GM23248 (cell line): ENCODE measurements at regions not wholly inside any gene's neighbourhood (a gene's known extent, or its start where the extent isn't known, plus 50 kb on each side); places are given as distances from the start of the nearest gene placed in this dataset.

Experiments used
- EZH2 ChIP-seq: fragments of 200-600 bp; sonication (generic); IDR thresholded peaks from 2 replicates; pipeline ENCODE4 v1.6.1; 2018; ENCODE audit warnings: antibody characterized with exemption, mild to moderate bottlenecking; ENCODE audit not compliant: insufficient read depth, poor library complexity, severe bottlenecking
- EZH2phosphoT487 ChIP-seq: fragments of 200-600 bp; sonication (generic); IDR thresholded peaks from 2 replicates; pipeline ENCODE4 v1.6.1; 2018; ENCODE audit warnings: antibody characterized with exemption, moderate library complexity, mild to moderate bottlenecking, low read depth; ENCODE audit not compliant: insufficient read depth

- TF ChIP-seq EZH2phosphoT487 (no peak), EZH2 (no peak)
Observed at GRCh38 chr19:46913852-46914430, 53.1 kb downstream of the ARHGAP35 start.
